DND-41 (cell line): ENCODE measurements at regions not wholly inside any gene's neighbourhood (a gene's known extent, or its start where the extent isn't known, plus 50 kb on each side); places are given as distances from the start of the nearest gene placed in this dataset.
A peak's percentile ranks its signal among the peaks of the same experiment; 100 is the strongest.

ENCODE experiments used
- ATAC-seq: fragments of 200-7000 bp; cut with Tn5 transposase; 3 replicates; pipeline ENCODE4 v1.9.1; 2021; ENCODE audit warnings: low read depth; ENCODE audit not compliant: insufficient read depth
- DNase-seq: peaks from one replicate; pipeline ENCODE4 v3.0.0-alpha.2; 2020
- H2AFZ ChIP-seq: 2 replicates; pipeline ENCODE4 v1.6.0; 2012; ENCODE audit warnings: low read depth, low read length
- H3K27ac ChIP-seq: 2 replicates; pipeline ENCODE4 v1.5.1; 2012; ENCODE audit warnings: low read length, inconsistent platforms
- H3K27me3 ChIP-seq: fragments of 200-600 bp; sonication (generic); 2 replicates; pipeline ENCODE4 v1.6.0; 2012; ENCODE audit warnings: low read length, mild to moderate bottlenecking, inconsistent platforms; ENCODE audit not compliant: insufficient read depth, poor library complexity
- H3K36me3 ChIP-seq: 2 replicates; pipeline ENCODE4 v1.5.1; 2012; ENCODE audit warnings: low read length, inconsistent platforms; ENCODE audit not compliant: insufficient read depth
- H3K4me1 ChIP-seq: 2 replicates; pipeline ENCODE4 v1.5.1; 2012; ENCODE audit warnings: mild to moderate bottlenecking, low read length; ENCODE audit not compliant: insufficient read depth
- H3K4me2 ChIP-seq: 2 replicates; pipeline ENCODE4 v1.6.0; 2012; ENCODE audit warnings: mild to moderate bottlenecking, moderate library complexity, low read length, inconsistent platforms; ENCODE audit not compliant: insufficient read depth
- H3K4me3 ChIP-seq, 2 experiments: fragments of 200-600 bp in 1 of 2; shearing (Covaris generic) in 1 of 2; 2 replicates each; pipeline ENCODE4 v1.5.1; 2012 to 2016; ENCODE audit warnings: inconsistent platforms in 2 of 2, low read length in 2 of 2, mild to moderate bottlenecking in 2 of 2, low read depth in 1 of 2, moderate library complexity in 1 of 2
- H3K79me2 ChIP-seq: 2 replicates; pipeline ENCODE4 v1.6.0; 2012; ENCODE audit warnings: low read length, inconsistent platforms; ENCODE audit not compliant: insufficient read depth
- H3K9ac ChIP-seq: 2 replicates; pipeline ENCODE4 v1.6.0; 2012; ENCODE audit warnings: low read depth, mild to moderate bottlenecking, inconsistent platforms, low read length, moderate library complexity
- H3K9me3 ChIP-seq: 2 replicates; pipeline ENCODE4 v1.5.1; 2012; ENCODE audit warnings: low read length, moderate library complexity, mild to moderate bottlenecking, inconsistent platforms; ENCODE audit not compliant: insufficient read depth, severe bottlenecking
- H4K20me1 ChIP-seq: 2 replicates; pipeline ENCODE4 v1.6.0; 2012; ENCODE audit warnings: low read length; ENCODE audit not compliant: insufficient read depth
- EZH2 ChIP-seq: IDR thresholded peaks from 3 replicates; pipeline ENCODE4 v1.6.1; 2012; ENCODE audit warnings: borderline replicate concordance, low read depth, mild to moderate bottlenecking, moderate library complexity, low read length, inconsistent platforms; ENCODE audit not compliant: severe bottlenecking
- TF ChIP-seq, protein P1 (sequence below): IDR thresholded peaks from 2 replicates; pipeline ENCODE4 v1.5.1; 2012; ENCODE audit warnings: borderline replicate concordance, low read length, moderate library complexity, mild to moderate bottlenecking; ENCODE audit not compliant: poor library complexity, severe bottlenecking; ENCODE audit errors: extremely low read depth

DNA sequence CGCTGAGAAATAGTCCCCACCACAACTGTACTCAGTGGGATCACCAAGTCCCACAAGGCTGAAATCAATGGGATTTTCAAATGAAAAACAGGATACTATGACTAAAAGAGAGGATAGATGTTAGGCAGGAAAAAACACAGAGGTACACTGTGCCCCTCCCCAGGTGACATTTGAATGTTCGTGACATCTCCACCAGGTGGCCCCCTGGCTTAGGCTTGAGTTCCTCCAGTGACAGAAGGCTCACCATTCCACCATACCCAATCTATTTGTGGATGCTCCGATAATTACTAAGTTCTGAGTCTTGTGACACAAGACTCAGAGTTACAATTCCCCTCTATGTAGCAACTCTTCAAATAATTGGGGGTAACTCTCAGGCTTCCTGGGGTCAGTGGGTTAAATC is 77.5 kb upstream of the KCNMA1 start:
- Histone ChIP-seq H2AFZ (no peak overlapping the region), H3K36me3 (no peaks in the 10 kb centered on the region), H4K20me1 (no peaks in the 10 kb centered on the region), H3K79me2 (no peaks in the 10 kb centered on the region), H3K4me2 (no peak overlapping the region), H3K9ac (no peak overlapping the region), H3K27ac (no peak overlapping the region), H3K27me3 (peaks cover 22% of the 10 kb centered on the region), H3K4me3 (no peak overlapping the region), H3K9me3 (no peaks in the 10 kb centered on the region), H3K4me1 (peaks cover 5% of the 10 kb centered on the region; the same call in 1 of the 2 replicates)
- DNase-seq (no peak), ATAC-seq (no peak)
- TF ChIP-seq EZH2: no peak
- TF ChIP-seq, protein P1, sequence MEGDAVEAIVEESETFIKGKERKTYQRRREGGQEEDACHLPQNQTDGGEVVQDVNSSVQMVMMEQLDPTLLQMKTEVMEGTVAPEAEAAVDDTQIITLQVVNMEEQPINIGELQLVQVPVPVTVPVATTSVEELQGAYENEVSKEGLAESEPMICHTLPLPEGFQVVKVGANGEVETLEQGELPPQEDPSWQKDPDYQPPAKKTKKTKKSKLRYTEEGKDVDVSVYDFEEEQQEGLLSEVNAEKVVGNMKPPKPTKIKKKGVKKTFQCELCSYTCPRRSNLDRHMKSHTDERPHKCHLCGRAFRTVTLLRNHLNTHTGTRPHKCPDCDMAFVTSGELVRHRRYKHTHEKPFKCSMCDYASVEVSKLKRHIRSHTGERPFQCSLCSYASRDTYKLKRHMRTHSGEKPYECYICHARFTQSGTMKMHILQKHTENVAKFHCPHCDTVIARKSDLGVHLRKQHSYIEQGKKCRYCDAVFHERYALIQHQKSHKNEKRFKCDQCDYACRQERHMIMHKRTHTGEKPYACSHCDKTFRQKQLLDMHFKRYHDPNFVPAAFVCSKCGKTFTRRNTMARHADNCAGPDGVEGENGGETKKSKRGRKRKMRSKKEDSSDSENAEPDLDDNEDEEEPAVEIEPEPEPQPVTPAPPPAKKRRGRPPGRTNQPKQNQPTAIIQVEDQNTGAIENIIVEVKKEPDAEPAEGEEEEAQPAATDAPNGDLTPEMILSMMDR: peak; percentile 51

DNA sequence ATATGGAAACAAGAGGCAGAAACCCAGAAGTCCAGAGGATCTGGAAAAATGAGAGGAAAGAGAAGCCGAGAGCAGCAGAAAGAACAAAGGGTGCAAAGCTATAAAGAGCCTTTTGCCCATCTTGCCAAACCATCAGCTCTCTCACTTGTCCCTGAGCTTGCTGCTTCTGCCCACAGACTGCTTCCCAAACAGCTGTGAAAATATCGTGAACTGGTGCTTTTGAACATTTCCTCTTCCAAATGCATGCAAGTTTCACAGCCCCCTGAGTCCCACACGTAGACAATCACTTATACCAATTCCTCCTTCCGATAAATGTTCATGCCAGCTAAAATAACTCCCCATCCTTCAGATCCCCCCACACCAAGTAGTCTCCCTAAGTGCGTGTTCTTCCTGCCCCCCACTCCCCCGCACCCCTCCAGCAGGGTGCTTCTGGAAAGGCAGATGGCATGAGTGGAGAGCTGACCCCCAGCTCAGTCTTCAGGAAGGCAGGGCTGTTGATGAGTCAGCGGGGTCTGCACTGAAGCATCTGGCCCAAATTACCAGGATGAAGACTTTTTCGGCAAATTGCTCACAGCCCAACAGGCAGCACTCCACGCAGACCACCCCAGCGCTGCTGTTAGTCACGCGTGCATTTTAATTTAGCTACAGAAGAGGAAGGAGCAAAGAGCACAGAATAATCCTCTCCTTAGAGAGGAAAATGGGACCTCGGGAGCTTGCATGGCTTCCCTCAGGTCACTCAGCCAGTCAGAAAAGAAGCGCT is 76.1 kb upstream of the KCNMA1 start:
- DNase-seq (no peak), ATAC-seq (no peak)
- no peaks in the 10 kb centered on the region for H3K79me2 ChIP-seq
- no peak for TF ChIP-seq EZH2
- TF ChIP-seq, protein P1: no peak
- no peak overlapping the region for H3K27ac ChIP-seq
- H2AFZ ChIP-seq: no peak overlapping the region
- no peak overlapping the region for H3K9ac ChIP-seq
- H3K4me2 ChIP-seq: no peak overlapping the region
- no peak overlapping the region for H3K4me3 ChIP-seq
- peaks cover 25% of the 10 kb centered on the region for H3K27me3 ChIP-seq
- H3K36me3 ChIP-seq: no peaks in the 10 kb centered on the region
- peaks cover 5% of the 10 kb centered on the region; the same call in 1 of the 2 replicates for H3K4me1 ChIP-seq
- H3K9me3 ChIP-seq: no peaks in the 10 kb centered on the region
- no peaks in the 10 kb centered on the region for H4K20me1 ChIP-seq

DNA sequence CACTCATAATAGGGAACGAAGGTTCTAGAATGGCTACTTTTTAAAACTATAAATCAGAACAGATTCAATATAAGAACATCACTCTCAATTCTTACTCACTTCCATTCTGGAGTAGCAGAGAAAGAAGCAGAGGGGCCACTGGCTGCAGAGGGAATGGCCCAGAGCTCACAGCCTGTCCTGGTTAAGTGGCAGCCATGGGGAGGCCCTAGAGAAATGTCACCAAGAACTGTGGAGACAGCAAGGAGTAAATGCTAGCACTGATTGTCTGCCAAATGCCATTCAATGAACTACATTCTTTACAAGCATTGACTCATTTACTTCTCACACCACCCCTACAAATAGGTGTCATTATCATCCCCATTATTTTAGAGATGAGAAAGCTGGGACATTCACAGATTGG is 74.6 kb upstream of the KCNMA1 start:
- Histone ChIP-seq H3K79me2 (no peaks in the 10 kb centered on the region), H3K9ac (no peak overlapping the region), H4K20me1 (no peaks in the 10 kb centered on the region), H3K36me3 (no peaks in the 10 kb centered on the region), H3K27ac (no peak overlapping the region), H2AFZ (no peak overlapping the region; the same call in 1 of the 2 replicates), H3K4me2 (no peak overlapping the region), H3K4me3 (no peak overlapping the region), H3K27me3 (peaks cover 33% of the 10 kb centered on the region), H3K4me1 (peaks cover 5% of the 10 kb centered on the region; the same call in 1 of the 2 replicates), H3K9me3 (no peaks in the 10 kb centered on the region)
- no peak for ATAC-seq
- no peak for TF ChIP-seq EZH2
- no peak for DNase-seq

DNA sequence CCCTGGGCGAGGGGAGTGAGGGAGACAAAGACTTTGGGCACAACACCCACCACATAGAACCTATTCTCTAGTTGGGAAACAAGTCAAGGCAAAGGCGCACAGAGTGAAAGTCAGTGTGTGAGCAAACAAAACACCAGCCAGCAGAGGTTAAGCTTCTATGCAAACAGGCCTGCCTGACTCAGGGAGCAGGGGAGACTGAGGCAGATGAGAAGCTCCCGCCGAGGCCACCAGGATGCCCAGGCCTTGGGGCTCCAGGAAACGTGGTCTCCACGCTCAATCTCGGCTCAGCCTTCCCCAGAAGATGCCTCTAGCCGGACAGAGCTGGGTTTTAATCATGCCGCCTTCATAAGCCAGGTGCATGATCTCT is 74.1 kb upstream of the KCNMA1 start:
- no peak overlapping the region; a peak in 1 of 4 replicates for H3K4me3 ChIP-seq
- H2AFZ ChIP-seq: no peak overlapping the region

More for the DNA sequence above, 74.1 kb upstream of the KCNMA1 start:
- H3K27me3 ChIP-seq: peaks cover 27% of the 10 kb centered on the region
- peak overlapping the region; percentile 34; the same call in 1 of the 2 replicates for H3K4me2 ChIP-seq
- ATAC-seq: no peak
- H3K36me3 ChIP-seq: no peaks in the 10 kb centered on the region
- no peaks in the 10 kb centered on the region for H4K20me1 ChIP-seq
- TF ChIP-seq, protein P1: no peak
- TF ChIP-seq EZH2: no peak
- H3K4me1 ChIP-seq: peaks cover 5% of the 10 kb centered on the region; the same call in 1 of the 2 replicates
- H3K9me3 ChIP-seq: no peaks in the 10 kb centered on the region
- no peak overlapping the region for H3K9ac ChIP-seq
- no peak for DNase-seq
- no peak overlapping the region for H3K27ac ChIP-seq
- H3K79me2 ChIP-seq: no peaks in the 10 kb centered on the region
